B cell (primary cell): ENCODE measurements at regions not wholly inside any gene's neighbourhood (a gene's known extent, or its start where the extent isn't known, plus 50 kb on each side); places are given as distances from the start of the nearest gene placed in this dataset.

Experiments
- ATAC-seq: fragments of 200-7000 bp; cut with Tn5 transposase; one replicate; pipeline ENCODE4 v1.10.0; 2021; ENCODE audit warnings: low read depth, mild to moderate bottlenecking, moderate number of reproducible peaks, moderate library complexity
- CTCF ChIA-PET: fragments of 350-600 bp; sonication (Branson Sonifier 250); formaldehyde crosslinking; loops from one replicate; lab custom pipeline; 2021; ENCODE audit warnings: antibody characterized with exemption, inconsistent platforms; lab: Charles Lee
- POLR2A ChIA-PET: fragments of 350-600 bp; sonication (Branson Sonifier 250); formaldehyde crosslinking; loops from one replicate; lab custom pipeline; 2021; ENCODE audit warnings: antibody characterized with exemption; lab: Charles Lee
- DNase-seq: peaks from one replicate; pipeline ENCODE4 v3.0.0; 2013
- H2AFZ ChIP-seq: 2 replicates; pipeline ENCODE4 v1.6.1; 2012; ENCODE audit warnings: mild to moderate bottlenecking, low read depth, low read length; ENCODE audit not compliant: insufficient read depth, poor library complexity, severe bottlenecking
- H3K27ac ChIP-seq, 2 donors: 1 replicate in 1 of 2; 2 replicates in 1 of 2; pipeline ENCODE4 v1.5.1; 2012 to 2013; ENCODE audit warnings: low read length in 2 of 2, mild to moderate bottlenecking in 2 of 2, moderate library complexity in 1 of 2
- H3K27me3 ChIP-seq, 4 experiments: fragments of 200-600 bp in 1 of 4; sonication (generic) in 1 of 4; replicated peaks in 1 of 4; 1 replicate in 2 of 4; 2 replicates in 2 of 4; pipeline versions ENCODE4 v1.6.1 to v1.7.0; 2013 to 2016; ENCODE audit warnings: low read length in 3 of 4, mild to moderate bottlenecking in 2 of 4, mixed read lengths in 1 of 4, moderate library complexity in 1 of 4; ENCODE audit not compliant: insufficient read depth in 4 of 4, control insufficient read depth in 3 of 4; ENCODE audit errors: control extremely low read depth in 1 of 4
- H3K36me3 ChIP-seq, 2 experiments: replicated peaks in 1 of 2; 1 replicate in 1 of 2; 2 replicates in 1 of 2; pipeline versions ENCODE4 v1.6.1 to v1.7.1; 2013; ENCODE audit warnings: low read length in 1 of 2; ENCODE audit not compliant: insufficient read depth in 2 of 2, control insufficient read depth in 1 of 2; ENCODE audit errors: control extremely low read depth in 1 of 2, extremely low read depth in 1 of 2
- H3K4me1 ChIP-seq, 2 donors: fragments of 200-600 bp in 1 of 2; sonication (generic) in 1 of 2; 1 replicate in 1 of 2; 2 replicates in 1 of 2; pipeline versions ENCODE4 v1.5.1 to v1.6.1; 2013 to 2017; ENCODE audit warnings: low read length in 2 of 2; ENCODE audit not compliant: control insufficient read depth in 2 of 2, insufficient read depth in 2 of 2
- H3K4me2 ChIP-seq: replicated peaks from 2 replicates; pipeline ENCODE3; 2012; ENCODE audit warnings: mild to moderate bottlenecking, low read depth, low read length; ENCODE audit not compliant: poor library complexity, severe bottlenecking
- H3K4me3 ChIP-seq, 5 experiments: fragments of 200-600 bp in 1 of 5; sonication (generic) in 1 of 5; 1 replicate in 3 of 5; 2 replicates in 2 of 5; pipeline versions ENCODE4 v1.5.1 to v1.7.0; 2011 to 2016; ENCODE audit warnings: low read length in 4 of 5, mild to moderate bottlenecking in 4 of 5, low read depth in 2 of 5, control low read depth in 1 of 5, moderate library complexity in 1 of 5; ENCODE audit not compliant: insufficient read depth in 1 of 5; ENCODE audit errors: control extremely low read depth in 1 of 5, extremely low read depth in 1 of 5
- H3K79me2 ChIP-seq: fragments of 200-600 bp; sonication (generic); one replicate; pipeline ENCODE4 v1.6.0; 2016; ENCODE audit warnings: low read length; ENCODE audit not compliant: control insufficient read depth, insufficient read depth
- H3K9ac ChIP-seq: fragments of 200-600 bp; sonication (generic); 2 replicates; pipeline ENCODE4 v1.6.1; 2017; ENCODE audit warnings: mild to moderate bottlenecking, low read length, moderate library complexity
- H3K9me3 ChIP-seq, 3 donors: one replicate each; pipeline versions ENCODE4 v1.6.1 to v1.7.1; 2013; ENCODE audit warnings: low read length in 2 of 3; ENCODE audit not compliant: control insufficient read depth in 2 of 3, insufficient read depth in 1 of 3; ENCODE audit errors: control extremely low read depth in 1 of 3
- H4K20me1 ChIP-seq: 2 replicates; pipeline ENCODE4 v1.6.0; 2012; ENCODE audit warnings: mild to moderate bottlenecking, low read length; ENCODE audit not compliant: insufficient read depth, control insufficient read depth, poor library complexity, severe bottlenecking
- H3K27ac Mint-ChIP-seq: one replicate; pipeline ENCODE4 v1.8.0; 2021; ENCODE audit warnings: mixed read lengths
- H3K27me3 Mint-ChIP-seq: one replicate; pipeline ENCODE4 v1.8.0; 2021; ENCODE audit warnings: mixed read lengths
- H3K4me1 Mint-ChIP-seq: one replicate; pipeline ENCODE4 v1.8.0; 2021; ENCODE audit warnings: mixed read lengths
- H3K4me3 Mint-ChIP-seq: one replicate; pipeline ENCODE4 v1.8.0; 2021; ENCODE audit warnings: mixed read lengths
- H3K9me3 Mint-ChIP-seq: one replicate; pipeline ENCODE4 v1.8.0; 2022; ENCODE audit warnings: mixed read lengths; ENCODE audit not compliant: insufficient read depth
- EZH2 ChIP-seq: IDR thresholded peaks from 2 replicates; pipeline ENCODE4 v1.6.1; 2012; ENCODE audit warnings: borderline replicate concordance, low read depth, mild to moderate bottlenecking, moderate library complexity, low read length; ENCODE audit not compliant: insufficient read depth, poor library complexity, severe bottlenecking
- WGBS: methylation state at CpG from one replicate; pipeline ENCODE4 v1.1.5; 2013; ENCODE audit warnings: missing lambda C conversion rate; ENCODE audit not compliant: insufficient coverage; 5-methylcytosine and 5-hydroxymethylcytosine counted together
- intact Hi-C: fragments of 100-400 bp; cut with micrococcal nuclease; formaldehyde crosslinking; loops from one replicate; pipeline ENCODE4 v1.10.0; 2022
- TF ChIP-seq, protein P1 (sequence below): fragments of 200-600 bp; IDR thresholded peaks from one replicate; pipeline ENCODE4 v1.8.0; 2022; ENCODE audit warnings: antibody characterized with exemption, mild to moderate bottlenecking

DNA sequence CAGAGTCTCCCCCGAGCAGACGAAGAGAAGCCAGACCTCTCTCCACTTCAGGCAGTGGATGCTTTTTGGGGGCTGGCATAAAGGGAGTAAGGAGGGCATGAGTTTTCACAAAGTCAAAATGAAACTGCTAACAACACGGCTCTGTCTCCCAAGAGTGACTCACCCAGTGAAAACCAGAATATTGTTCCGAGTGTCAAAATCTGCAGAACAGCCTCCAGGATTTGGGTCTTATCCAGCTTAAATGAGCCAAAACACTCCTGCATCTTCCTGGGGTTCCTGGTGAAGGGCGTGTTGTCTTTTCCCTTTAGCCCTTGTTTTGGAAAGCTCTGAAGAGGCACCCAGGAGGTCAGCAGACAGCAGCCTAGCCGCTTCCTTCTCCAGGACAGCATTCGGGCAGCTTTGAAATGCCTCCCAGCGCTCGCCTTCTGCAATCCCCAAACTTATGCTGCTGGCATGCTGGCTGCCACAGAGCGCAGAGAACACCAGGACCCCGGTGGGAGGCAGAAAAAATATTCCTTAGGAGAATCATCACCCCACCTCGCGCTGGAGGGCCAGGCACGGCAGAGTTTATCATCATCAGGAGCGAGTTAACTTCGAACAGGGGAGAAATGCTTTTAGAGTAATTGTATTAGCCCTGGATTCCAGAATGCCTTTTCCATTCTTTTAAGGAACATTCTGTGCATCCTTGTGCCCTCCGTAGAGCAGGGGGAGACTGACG is 117.7 kb upstream of the NCOR2 start:
- Mint-ChIP-seq H3K27ac (no peak overlapping the region), H3K9me3 (no peaks in the 10 kb centered on the region), H3K4me3 (no peak overlapping the region), H3K27me3 (peaks cover 25% of the 10 kb centered on the region), H3K4me1 (peaks cover 22% of the 10 kb centered on the region)
- TF ChIP-seq, protein P1, sequence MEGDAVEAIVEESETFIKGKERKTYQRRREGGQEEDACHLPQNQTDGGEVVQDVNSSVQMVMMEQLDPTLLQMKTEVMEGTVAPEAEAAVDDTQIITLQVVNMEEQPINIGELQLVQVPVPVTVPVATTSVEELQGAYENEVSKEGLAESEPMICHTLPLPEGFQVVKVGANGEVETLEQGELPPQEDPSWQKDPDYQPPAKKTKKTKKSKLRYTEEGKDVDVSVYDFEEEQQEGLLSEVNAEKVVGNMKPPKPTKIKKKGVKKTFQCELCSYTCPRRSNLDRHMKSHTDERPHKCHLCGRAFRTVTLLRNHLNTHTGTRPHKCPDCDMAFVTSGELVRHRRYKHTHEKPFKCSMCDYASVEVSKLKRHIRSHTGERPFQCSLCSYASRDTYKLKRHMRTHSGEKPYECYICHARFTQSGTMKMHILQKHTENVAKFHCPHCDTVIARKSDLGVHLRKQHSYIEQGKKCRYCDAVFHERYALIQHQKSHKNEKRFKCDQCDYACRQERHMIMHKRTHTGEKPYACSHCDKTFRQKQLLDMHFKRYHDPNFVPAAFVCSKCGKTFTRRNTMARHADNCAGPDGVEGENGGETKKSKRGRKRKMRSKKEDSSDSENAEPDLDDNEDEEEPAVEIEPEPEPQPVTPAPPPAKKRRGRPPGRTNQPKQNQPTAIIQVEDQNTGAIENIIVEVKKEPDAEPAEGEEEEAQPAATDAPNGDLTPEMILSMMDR: no peak
- no peak for TF ChIP-seq EZH2
- Histone ChIP-seq H3K4me3 (no peak overlapping the region), H4K20me1 (no peaks in the 10 kb centered on the region), H3K9me3 (peaks cover 0 to 10% (median 0%) of the 10 kb centered on the region in 3 donors), H3K9ac (no peak overlapping the region), H2AFZ (no peak overlapping the region), H3K27me3 (peaks cover 0 to 12% (median 0%) of the 10 kb centered on the region in 4 experiments), H3K36me3 (no peaks in the 10 kb centered on the region), H3K79me2 (no peaks in the 10 kb centered on the region), H3K4me2 (no peak overlapping the region), H3K4me1 (peaks cover 12 to 20% of the 10 kb centered on the region in 2 donors), H3K27ac (no peak overlapping the region)
- no peak for ATAC-seq
- no peak for DNase-seq
- ChIA-PET POLR2A (no interaction called here), CTCF (interaction anchor here (1.5 kb wide), 1 partner anchor 86 kb away, joined by 5 read pairs; no protein-coding TSS in a partner anchor)
- WGBS: 77% methylated on average over 10 of the region's 18 CpGs
- intact Hi-C loops: no loop called here

DNA sequence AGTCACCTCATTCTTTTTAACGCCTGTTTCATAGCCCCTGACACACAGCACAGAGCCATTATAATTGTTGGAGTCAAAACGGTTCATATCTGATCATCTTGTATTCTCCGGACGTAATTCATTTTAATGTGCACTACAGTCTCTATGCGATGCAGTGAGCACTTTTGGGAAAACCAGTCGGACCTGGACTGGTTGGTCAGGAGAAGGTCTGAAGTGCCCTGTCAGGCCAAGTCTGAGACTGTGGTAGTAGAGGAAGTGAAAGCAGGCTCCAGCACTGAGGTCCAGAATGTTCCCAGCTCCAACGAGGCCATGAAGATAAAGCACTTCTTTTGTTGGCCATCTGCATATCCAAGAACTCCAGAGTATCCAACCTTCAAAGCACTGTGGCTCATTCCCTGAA is 117.1 kb upstream of the NCOR2 start:
- ChIA-PET CTCF (no interaction called here), POLR2A (no interaction called here)
- Mint-ChIP-seq H3K27me3 (peaks cover 25% of the 10 kb centered on the region), H3K9me3 (no peaks in the 10 kb centered on the region), H3K4me3 (no peak overlapping the region), H3K27ac (no peak overlapping the region), H3K4me1 (peaks cover 22% of the 10 kb centered on the region)
- peaks cover 12 to 20% of the 10 kb centered on the region in 2 donors for H3K4me1 ChIP-seq
- peaks cover 0 to 12% (median 0%) of the 10 kb centered on the region in 4 experiments for H3K27me3 ChIP-seq
- H3K36me3 ChIP-seq: no peaks in the 10 kb centered on the region
- no peak for DNase-seq
- H3K4me2 ChIP-seq: no peak overlapping the region
- TF ChIP-seq, protein P1: no peak
- no peak for TF ChIP-seq EZH2
- no peak overlapping the region for H3K27ac ChIP-seq
- H4K20me1 ChIP-seq: no peaks in the 10 kb centered on the region
- H2AFZ ChIP-seq: no peak overlapping the region
- H3K4me3 ChIP-seq: no peak overlapping the region
- H3K9ac ChIP-seq: no peak overlapping the region
- WGBS: 82% methylated on average over 6 of the region's 7 CpGs
- no peak for ATAC-seq
- peaks cover 0 to 10% (median 0%) of the 10 kb centered on the region in 3 donors for H3K9me3 ChIP-seq
- intact Hi-C loops: no loop called here
- H3K79me2 ChIP-seq: no peaks in the 10 kb centered on the region
